DOHH2 (cell line): ENCODE measurements at regions not wholly inside any gene's neighbourhood (a gene's known extent, or its start where the extent isn't known, plus 50 kb on each side); places are given as distances from the start of the nearest gene placed in this dataset.

ENCODE experiments used
- CTCF ChIP-seq: fragments of 200-600 bp; sonication (generic); IDR thresholded peaks from one replicate; pipeline ENCODE4 v1.5.1; 2014; ENCODE audit warnings: antibody characterized with exemption, mild to moderate bottlenecking, low read depth, low read length; ENCODE audit not compliant: poor library complexity, severe bottlenecking
- EZH2phosphoT487 ChIP-seq: fragments of 200-600 bp; sonication (generic); IDR thresholded peaks from 2 replicates; pipeline ENCODE4 v1.6.1; 2017; ENCODE audit warnings: borderline replicate concordance, mild to moderate bottlenecking, antibody characterized with exemption, low read length, moderate library complexity, mixed read lengths

GRCh38 chr9:11045589-11045988 lies 432.8 kb upstream of the PTPRD start:
- TF ChIP-seq CTCF (no peak), EZH2phosphoT487 (no peak)
